Anterior cingulate cortex (tissue), 58 donors: ENCODE measurements at regions not wholly inside any gene's neighbourhood (a gene's known extent, or its start where the extent isn't known, plus 50 kb on each side); places are given as distances from the start of the nearest gene placed in this dataset.

Experiments
- DNase-seq, 58 donors: peaks; one replicate each; lab custom pipeline; 2025; lab: John Stamatoyannopoulos, UW

DNA sequence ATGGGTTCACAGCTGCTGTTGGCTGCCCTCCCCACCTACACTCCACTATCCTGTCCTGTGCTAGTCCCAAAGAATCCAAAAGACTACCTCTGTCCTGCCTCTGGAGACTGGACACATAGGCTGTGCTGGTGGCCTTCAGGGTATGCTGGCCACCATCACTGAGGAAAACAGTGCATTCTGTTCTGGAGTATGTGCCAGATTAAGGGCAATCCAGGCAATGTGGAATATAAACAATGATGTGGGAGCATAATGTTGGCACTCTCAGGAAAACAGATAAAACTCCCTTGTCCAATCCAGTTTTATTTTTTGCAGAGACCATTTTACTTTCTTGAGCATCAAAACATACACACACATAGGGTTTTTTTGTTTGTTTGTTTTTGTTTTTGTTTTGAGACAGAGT, 94.3 kb downstream of the GLUL start:
- DNase-seq, result no peak

DNA sequence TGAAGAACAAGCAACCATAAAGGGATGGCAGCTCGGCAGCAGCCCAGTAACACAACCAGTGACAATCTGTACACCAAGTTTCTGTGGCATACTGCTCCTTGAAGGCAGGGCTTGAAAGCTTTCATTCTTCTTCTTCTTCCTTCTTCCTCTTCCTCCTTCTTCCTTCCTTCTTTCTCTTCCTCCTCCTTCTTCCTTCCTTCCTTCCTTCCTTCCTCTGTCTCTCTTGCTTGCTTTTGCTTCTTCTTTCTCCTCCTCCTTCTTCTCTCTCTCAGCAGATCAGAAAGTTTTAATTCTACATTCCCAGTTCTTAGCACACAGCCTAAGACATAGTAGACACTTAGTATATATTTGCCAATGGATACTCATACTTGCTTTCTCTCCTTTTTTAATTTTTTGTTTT, 95.9 kb downstream of the GLUL start:
- no peak for DNase-seq

GRCh38 chr1:182293119-182293589, 98.4 kb downstream of the GLUL start:
- peak in 5 of 58 donors; percentile 7 to 53 (median 11) for DNase-seq

DNA sequence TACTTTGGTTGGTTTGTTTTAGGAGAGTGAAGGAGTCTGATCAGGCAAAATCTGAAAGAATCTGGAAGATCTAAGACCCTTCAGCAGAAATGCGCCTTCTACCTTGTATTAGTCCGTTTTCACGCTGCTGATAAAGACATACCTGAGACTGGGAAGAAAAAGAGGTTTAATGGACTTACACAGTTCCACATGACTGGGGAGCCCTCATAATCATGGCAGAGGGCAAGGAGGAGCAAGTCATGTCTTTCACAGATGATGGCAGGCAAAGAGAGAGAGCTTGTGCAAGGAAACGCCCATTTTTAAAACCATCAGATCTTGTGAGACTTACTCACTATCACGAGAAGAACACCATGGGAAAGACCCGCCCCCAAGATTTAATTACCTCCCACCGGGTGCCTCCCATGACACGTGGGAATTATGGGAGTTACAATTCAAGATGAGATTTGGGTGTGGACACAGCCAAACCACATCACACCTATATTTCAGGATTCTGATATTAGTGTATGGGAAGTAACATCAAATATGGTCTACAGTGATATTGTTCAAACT, 99.3 kb downstream of the GLUL start:
- DNase-seq, result no peak

DNA sequence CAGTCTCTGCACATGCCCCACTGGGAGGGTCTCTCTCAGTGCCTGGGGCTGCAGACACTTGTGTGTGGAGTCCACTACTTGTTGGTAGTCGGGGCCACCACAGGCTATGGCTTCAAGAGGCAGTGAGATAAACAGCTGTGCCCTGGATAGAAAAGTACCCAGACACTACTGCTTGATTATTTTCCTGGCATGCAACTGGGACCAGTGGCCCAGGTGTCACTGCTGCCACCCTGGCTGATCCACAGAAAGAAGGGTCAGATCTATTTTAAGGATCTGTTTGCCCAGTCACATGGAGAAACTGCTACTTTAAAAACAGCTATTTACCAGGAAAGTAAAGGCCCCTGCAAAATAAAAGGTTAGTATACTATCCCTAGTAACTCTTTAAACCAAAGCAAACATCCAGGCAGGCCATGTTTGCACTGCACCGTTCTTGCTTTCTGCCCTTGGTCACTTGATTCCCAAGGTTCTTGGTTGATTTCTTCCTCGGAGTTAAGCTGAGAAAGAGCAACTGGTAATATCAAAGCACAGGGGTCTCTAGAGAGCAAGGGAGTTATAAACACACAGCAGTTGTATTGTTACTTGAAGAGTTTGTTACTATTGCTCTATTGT, 99.9 kb downstream of the GLUL start:
- no peak for DNase-seq

- DNase-seq, result no peak
Observed at GRCh38 chr1:182288749-182289604, 102.6 kb downstream of the GLUL start.

DNA sequence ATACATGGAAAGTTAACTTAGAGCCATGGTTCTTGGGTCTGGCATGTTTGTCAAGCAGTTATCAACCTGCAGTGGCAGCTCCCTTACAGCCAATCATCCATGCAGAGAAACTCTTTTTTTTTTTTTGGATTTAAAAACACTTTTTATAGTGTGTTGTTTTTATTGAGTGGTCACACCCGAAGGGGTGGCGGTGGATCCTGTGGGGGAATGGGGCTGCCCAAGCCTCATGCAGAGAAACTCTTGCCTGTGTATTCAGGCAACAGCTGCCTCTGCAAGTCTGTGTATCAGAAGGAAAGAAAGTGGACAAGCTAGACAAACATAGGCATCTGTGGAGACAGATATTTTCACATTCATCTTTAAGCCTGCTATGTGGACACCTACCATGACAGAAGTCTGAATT, 104.8 kb downstream of the GLUL start:
- DNase-seq, result no peak

DNA sequence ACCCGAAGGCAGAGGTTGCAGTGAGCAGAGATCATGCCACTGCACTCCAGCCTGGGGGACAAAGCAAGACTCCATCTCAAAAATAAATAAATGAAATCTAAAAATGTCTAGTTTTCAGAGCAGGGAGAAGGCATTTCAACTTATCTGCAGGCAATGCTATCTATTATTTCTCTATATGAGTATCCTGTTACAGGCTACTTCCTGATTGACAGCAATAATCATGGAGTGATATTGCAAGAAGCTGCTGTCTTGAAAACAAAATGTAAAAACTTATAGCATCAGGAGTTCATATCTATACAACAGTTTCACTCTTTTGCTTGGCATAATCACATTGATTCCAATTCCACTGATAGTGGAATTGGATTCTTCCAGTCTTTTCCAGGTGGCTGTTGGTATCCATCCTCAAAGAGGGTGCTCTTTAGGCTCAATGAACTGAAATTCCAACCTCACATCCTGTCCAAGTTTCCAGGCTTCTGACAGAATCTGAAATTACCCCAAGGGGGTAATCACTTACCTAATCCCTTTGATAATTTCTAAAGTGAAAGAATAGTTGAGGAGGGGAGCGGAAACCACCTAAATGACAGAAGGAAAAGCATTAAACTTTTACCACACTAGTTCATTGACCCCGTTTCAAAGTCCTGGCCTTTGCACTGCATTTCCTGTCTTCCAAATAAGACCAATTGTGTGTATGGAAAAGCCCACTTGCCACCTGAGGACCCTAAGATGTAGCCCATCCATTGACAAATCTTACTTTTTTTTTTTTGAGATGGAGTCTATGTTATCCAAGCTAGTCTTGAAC, 107.6 kb downstream of the GLUL start:
- no peak for DNase-seq

- DNase-seq, result peak in 51 of 58 donors; percentile 16 to 95 (median 67)
Observed at GRCh38 chr1:182281541-182281940, 110.0 kb downstream of the GLUL start.

- no peak for DNase-seq
Observed at GRCh38 chr1:182280504-182280900, 111.1 kb downstream of the GLUL start.

GRCh38 chr1:182279724-182280503, 111.7 kb downstream of the GLUL start:
- peak in 55 of 58 donors; percentile 20 to 99 (median 85) for DNase-seq

GRCh38 chr1:182279302-182279701, 112.3 kb downstream of the GLUL start:
- no peak for DNase-seq

DNA sequence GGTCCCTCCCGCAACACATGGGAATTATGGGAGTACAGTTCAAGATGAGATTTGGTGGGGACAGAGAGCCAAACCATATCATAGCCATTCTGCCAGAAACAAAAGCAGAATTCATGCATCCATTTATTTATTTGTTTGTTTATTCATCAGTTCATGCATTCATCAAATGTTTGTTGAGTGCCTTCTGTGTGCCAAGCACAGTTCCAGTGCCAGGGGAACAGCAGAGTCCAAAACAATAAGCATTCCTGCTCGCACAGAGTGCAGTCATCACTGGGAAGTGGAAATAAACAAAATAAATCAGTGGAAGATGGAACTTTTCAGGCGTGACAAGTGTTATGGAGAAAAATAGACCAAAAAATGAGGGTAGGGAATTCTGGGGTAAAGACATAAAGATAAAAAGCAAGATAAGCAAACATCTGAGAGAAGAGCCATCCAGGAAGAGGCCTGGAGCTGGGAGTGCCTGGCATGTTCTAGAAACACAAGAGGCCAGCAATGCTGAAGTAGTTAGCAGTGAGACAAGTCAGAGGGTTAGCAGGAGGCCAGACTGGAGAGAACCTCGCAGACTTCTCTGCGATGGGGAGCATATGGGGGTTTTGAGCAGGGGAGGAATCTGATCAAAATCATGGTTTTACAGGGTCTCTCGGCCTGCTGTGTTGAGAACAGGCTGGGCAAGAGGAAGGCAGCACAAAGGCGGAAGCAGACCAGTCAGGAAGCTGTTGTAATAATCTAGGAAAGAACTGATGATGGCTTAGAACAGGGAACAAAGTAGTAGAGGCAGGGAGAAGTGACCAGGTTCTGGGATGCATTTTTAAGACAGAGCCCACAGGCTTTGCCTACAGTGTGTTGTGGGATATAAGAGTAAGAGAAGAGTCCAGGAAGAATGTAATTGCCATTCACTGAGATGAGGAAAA, 113.2 kb downstream of the GLUL start:
- DNase-seq, result peak in 5 of 58 donors; percentile 15 to 52 (median 37)

DNA sequence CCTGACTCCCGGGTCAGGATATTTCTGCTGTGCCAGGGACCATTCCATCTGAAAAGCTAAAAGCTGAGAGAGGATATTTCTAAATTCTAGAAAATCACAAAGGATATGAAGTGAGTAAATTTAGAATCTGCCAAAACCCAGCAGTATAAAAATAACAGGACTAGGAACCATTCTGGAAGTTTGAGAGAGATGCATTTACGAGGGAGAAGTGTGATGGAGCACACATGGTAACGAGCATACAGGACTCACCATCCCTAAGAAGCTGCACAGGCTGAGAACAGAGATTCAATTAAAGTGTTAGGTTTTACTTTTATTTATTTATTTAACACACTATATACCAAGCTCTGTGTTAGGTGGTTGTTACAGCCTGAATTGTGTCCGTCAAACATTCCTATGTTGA, 116.3 kb downstream of the GLUL start:
- DNase-seq, result no peak

GRCh38 chr1:182274618-182275017, 117.0 kb downstream of the GLUL start:
- DNase-seq, result no peak

DNA sequence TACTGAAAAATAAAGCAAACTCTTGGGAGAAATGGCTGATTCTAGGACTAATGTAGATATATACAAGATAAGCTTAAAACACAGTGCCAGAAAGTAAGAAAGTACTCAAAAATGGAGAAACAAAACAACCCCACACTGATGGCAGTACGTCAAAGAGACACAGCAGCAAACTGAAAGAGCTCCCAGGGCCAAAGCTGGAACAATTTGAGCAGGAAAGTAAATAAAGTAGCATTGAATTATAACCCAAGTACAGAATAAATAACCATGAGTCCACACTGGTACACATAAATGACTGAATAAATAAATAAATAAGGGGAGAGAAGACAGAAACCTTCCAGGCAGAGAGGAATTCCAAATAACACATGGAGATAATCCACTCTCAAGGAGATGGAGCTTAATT, 120.9 kb downstream of the GLUL start:
- no peak for DNase-seq

DNA sequence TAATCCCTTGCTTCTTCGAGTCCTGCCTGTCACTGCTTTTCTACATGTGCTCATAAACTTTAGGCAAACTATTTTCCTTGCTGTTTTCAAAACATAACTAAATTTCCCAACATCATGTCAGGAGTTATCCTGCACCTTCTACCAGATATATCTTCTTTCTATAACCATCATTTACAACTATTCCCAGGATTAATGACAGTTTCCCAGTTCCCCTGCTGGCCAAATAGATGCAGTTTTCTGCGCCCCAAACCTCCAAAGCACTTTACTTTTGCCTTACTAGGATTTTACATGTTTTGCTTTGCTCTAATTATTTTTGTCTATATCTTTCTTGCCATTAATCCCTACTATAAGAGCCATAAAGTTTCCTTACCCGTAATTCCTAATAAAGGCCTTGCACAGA, 122.5 kb downstream of the GLUL start:
- no peak for DNase-seq

GRCh38 chr1:182268669-182269068, 122.9 kb downstream of the GLUL start:
- no peak for DNase-seq

DNA sequence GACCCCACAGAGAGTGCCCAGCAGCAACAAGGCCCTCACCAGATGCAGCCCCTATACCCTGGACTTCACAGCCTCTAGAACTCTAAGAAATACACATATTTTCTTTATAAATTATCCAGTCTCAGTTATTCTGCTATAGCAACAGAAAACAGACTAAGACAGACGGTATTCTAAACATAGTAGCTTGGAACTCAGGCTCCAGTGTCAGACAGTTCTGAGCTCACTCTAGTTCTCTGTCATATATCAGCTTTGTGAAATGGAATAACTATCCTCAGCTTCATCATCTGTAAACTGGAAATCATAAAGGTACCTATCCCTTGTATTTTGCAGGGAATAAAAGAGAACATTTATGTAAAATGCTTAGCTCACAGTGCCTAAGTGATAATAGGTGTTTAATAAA, 127.4 kb downstream of the GLUL start:
- DNase-seq, result no peak
